COR-L47 (cell line): ENCODE measurements at regions not wholly inside any gene's neighbourhood (a gene's known extent, or its start where the extent isn't known, plus 50 kb on each side); places are given as distances from the start of the nearest gene placed in this dataset.

Source experiments
- DNase-seq: peaks from one replicate; lab custom pipeline; 2025; lab: John Stamatoyannopoulos, UW

DNA sequence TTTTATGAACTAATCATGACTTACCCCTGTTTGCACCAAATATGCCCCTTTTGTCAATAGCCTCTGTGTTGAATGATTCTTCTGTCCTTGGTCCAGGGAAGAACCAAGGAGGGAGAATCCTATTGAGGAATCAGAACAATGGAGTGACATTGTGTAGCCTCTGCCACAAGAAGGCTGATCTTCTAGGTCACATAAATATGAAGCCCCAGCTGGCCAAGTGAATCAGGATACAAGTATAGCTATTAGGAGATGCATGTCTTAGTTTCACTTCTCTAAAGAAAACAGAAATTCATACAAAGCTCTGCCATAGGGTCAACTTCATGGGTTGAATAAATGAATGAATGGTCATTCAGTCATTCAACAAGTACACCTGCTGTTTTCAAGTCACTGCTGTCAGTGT, 118.2 kb upstream of the BLID start:
- no peak for DNase-seq

DNA sequence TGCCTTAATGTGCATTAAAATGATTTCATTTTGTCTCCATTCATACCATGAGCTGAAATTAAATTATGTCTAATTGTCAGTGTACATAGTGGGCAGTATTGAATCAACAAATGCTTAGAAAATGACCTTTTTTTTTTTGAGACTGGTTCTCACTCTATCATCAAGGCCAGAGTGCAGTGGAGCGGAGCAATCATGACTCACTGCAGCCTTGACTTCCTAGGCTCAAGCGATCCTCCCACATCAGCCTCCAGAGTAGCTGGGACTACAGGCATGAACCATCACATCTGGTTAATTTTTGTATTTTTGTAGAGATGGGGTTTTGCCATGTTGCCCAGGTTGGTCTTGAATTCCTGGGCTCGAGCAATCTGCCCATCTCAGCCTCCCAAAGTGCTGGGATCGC, 117.0 kb upstream of the BLID start:
- DNase-seq, result no peak

DNA sequence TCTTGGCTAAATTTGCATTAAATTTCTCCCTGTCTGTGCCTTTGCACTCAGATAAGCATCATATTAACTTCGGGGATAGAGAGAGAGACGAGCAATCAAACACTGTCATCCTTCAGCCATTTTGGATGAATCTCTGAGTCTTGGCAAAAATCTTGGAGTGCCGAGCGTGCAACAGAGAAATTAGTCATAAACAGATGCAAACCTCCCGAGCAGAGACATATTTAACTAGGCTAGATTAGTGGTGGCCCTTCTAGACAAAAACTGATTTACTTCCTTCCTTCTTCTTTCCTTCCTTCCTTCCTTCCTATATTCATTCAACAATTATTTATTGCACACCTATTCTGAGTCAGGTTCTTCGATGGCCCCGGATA, 114.4 kb upstream of the BLID start:
- no peak for DNase-seq

DNA sequence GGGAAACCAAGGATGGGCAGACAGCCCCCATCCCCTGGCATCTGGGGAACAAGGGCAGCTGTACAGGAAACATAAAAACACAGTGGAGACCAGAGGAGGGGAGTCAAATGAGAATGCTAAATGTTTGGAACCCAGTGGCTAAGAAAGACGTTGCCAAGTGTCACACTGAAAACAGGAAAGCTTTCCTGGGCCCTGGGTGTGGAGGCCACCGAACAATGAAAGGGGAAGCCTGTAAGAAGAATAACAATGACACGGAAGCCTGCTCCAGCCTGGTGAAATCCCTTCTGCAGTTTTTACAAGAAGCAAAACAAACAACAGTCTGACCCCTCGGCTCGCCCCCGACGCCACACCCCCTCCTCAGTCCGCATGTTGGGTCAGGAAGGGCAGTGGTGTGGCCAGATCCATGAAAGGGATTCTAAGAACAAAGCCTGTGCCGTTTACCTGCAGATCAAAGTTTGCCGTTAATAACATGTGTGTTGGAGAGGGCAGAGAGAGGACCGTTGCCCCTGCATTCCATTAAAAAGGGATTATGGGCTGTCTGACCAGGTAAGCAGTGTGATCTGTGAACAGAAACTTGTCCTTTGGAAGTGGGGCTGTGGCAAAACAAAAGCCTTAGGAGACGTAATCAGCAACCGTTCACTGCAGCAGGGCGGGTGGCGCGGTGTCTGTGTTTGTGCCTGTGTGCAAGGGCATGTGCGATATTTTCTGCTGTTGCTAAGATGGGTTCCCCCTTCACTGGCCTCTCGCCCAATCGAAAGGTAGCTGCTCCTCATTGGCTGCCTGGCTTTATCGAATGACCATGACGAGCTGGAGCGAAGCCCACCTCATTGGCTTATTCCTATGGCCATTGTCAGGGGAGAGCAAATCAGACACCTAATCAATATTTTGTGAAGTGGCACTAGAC, 113.7 kb upstream of the BLID start:
- no peak for DNase-seq

DNA sequence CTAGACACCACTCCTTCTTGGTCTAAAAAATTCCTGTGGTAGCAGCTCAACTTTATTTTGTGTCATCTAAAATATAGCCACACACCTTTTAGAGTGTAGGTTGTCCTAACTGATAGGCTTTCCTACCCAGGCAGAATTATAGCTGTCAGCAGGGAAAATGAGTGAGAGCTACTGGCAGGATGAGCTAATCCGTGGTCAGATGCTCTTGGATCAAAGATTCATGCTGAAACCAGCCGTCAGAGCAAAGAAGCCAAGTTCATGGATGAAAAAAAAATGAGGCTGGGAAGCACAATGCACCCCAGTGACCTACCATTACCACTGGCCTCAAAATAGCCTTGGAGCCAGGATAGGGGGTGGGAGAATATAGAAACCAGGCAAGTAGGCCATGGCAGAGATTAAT, 113.1 kb upstream of the BLID start:
- DNase-seq, result no peak

DNA sequence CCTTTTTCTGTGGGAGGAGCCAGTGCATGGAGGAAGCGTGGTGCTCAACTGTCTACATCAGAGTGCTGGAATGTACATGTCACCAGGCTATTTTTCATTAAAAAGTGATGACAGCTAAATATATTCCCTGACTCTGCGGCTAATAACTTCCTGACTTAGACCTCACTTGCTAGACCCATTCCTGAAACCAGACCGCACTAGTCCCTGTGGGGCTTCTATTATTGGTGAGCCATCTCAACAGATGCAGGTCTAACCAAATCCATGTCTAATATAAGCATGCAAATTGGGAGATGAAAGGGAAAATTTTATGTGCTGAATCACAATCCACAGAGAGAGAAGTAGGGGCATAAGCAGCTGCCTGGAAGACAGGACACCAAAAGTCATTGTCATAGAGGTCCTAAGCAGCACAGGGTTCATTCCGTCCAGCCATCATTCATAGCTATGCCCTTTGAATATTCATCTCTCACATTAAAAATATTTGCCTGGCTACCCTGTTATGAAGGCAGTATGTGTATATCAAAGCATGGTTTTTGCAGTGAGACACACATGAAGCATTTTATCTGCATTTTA, 110.9 kb upstream of the BLID start:
- no peak for DNase-seq

DNA sequence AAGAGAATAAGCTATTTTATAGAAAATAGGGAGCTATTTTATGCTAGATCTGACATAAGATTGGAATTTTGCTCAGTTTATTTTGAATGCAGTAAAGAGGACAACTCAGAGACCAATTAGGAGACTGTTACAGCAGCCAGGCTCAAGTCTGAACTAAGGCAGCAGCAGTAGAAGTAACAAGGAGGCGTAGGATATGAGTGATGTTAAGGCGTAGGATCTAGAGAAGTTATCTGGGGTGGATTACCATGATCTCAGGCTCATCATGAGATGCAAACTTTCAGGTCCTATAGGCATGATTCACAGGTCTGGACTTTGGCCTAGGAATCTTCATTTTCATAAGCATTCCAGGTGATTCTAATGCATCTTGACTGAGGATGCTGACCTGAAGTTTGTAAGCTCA, 108.9 kb upstream of the BLID start:
- no peak for DNase-seq

DNA sequence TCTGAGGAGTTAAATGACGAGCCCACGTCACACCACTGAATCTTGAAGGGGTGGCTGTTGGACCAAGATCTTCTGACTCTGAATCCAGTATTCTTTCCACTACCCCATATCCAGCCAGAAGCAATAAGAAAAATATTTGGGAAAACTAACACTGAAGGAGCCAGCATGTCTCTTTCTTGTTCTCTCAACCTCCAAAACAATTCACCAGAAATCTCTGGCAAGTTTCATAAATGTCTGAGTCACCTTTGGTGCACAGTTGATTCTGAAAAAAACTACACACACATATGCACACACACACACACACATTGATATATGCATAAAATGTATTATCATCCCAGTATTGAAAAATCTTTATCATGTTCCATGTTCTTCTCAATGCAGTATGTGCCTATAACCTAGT, 104.3 kb upstream of the BLID start:
- no peak for DNase-seq

DNA sequence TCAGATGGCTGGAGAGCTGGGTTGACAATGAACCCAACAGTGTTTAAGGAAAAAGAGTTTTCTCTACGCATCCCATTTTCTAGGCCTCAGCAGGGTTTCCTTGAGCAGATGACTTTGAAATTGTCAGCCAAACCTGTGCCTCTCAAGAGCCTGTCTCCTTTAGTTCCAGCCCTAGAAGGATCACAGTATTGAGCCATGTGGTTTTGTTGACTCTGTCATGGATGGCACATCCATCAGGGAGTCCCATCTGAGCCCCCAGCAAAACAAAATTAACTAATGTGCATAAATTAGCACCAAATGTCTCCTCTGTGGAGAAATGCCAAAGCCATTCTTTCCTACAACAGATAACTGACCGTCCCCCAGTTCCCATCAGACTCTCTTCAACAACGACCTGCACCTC, 103.8 kb upstream of the BLID start:
- DNase-seq, result no peak

DNA sequence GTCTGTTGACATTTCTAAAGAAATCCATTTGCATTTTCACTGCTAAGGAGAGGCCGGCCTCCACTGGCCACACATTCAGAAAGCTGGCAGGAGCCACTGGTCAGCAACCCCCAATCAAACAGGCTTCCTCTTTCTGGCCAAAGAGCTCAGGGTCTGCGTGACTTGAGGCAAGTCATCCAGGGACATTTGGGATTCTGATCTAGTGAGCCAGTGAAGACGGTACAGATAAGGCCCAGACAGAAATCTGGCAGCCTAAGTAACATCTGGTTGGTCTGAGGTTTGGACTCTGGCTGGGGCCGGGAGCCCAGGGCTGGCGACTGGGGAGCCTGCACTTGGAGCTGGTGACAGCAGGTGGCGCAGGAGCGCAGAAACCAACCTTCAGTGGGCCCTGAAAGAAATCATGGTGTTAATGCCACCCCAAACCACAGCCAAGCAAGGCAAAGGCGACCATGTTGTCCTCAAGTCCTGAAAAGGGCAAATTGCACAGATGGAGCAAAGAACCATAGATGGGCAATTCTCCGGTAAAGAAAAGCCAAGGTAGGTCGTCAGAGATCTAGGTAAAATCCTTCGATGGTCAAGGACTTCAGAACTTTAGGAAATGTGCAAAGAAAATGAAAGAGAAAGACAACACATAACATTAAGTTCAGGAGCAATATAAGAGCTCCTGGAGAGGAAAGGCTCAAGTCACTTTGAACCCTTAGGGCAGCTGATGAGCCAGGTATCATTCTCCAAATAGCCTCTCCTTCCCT, 99.4 kb upstream of the BLID start:
- DNase-seq, result no peak

DNA sequence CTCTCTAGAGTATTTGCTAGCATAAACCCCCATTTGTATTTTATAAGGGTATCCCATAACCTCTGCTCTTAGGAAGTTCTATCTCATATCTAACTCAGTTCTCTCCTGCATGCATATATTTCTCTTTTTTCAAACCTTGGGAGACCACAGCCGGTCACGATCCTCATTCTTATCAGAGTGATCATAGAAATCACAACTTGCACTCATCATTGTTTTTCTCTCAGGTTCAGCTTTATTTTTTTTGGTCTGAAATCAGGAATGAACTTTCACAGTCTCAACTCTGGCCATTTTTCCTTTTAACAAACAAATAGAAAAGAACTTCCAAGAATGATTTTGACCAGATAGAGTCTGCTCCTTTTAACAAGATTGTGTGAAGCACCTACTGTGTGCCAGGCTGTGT, 98.6 kb upstream of the BLID start:
- no peak for DNase-seq

DNA sequence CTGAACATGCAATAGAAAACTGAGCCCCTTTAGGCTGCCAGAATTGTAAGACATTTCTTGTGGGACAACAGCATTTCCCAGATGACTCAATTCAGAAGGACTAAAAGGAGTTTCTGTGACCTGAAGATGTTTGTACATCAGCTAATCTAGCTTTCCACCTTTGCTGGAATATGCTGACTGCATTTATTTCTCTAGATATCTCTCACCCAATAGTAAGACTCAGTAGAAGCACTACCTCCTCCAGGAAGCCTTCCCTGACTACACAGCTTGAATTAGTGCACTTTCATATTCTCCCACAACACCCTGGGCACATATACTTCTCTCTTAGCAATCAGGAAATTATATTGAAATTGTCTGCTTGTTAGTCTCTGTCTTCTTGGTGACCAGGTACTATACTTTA, 98.1 kb upstream of the BLID start:
- DNase-seq, result no peak

DNA sequence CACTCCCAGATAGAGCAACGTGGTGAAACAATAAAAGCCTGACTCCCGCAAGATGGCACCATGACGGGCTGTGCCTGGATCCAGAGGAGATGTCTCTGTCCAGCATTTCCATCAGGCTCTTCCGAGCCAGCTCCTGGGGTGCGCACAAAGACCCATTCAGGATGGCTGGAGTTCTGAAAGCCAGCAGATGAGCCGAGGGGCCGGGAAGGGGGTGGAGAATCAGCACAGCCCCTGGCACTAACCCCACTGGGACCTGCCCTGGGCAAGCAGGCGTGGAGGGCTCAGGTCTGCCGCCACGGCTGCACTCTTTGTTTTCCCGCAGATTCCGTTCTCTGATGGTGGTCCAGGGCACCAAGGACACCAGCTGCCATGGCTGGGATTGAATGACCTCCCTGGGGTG, 97.2 kb upstream of the BLID start:
- DNase-seq, result no peak

DNA sequence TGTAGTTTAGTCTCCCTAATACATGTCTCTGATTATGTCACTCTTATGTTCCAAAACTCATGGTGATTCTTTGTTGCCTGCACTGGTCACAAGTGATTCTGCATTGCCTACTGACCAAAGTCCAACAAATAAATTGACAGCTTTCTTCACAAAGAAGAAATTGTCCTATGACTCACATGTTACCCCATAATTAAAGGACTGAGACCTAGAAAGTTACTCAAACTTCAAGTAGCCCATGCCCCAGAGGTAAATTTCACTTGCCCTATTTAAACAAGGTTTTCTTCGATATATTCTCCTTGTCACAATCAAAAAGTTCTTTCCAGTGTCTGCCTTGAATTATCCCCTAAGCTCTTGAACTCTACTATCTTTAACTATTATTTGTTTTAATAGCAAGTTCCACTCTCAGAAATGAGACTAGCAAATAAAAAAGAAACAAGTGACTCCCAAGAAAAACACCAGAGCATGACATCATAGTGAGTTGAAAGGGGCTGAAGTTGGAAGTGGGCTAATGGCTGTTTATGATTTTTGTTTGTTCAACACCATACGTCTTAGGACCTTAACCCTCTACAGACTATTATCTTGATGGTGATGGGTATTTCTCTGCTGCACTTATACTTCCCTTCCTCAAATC, 94.5 kb upstream of the BLID start:
- no peak for DNase-seq

DNA sequence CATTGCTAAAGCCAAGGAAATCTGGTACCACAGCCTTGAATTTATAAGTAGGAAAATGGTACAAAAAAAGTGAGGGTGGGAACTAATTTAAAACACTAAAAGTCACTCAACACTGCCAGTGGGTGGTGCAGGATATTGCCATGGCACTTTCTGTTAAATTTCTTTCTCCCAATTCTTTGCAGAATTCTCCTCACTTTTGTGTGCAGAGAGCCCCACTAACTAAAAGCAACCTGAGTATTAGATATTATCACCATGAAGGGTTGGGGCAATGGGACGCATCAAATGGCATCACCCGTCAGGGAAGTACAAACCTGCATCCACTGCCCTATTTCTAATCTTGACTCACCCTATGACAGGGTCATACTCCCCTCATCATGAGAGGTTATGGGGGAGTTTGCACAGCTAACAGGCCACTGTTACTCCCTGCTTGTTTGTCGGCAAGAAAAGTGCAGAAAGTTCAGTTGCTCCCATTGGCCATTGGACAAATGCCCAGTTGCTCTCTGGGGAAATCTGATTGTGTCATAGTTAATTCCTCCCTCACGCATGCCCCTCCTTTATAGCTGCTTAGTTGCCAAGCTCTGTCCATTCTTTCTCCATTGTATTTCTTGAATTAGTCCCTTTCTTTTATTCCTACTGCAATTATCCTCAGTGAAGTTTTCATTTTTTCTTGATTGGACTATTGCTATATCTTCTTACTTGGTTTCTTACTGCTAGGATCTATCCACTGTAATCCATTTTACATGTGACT, 93.8 kb upstream of the BLID start:
- no peak for DNase-seq

DNA sequence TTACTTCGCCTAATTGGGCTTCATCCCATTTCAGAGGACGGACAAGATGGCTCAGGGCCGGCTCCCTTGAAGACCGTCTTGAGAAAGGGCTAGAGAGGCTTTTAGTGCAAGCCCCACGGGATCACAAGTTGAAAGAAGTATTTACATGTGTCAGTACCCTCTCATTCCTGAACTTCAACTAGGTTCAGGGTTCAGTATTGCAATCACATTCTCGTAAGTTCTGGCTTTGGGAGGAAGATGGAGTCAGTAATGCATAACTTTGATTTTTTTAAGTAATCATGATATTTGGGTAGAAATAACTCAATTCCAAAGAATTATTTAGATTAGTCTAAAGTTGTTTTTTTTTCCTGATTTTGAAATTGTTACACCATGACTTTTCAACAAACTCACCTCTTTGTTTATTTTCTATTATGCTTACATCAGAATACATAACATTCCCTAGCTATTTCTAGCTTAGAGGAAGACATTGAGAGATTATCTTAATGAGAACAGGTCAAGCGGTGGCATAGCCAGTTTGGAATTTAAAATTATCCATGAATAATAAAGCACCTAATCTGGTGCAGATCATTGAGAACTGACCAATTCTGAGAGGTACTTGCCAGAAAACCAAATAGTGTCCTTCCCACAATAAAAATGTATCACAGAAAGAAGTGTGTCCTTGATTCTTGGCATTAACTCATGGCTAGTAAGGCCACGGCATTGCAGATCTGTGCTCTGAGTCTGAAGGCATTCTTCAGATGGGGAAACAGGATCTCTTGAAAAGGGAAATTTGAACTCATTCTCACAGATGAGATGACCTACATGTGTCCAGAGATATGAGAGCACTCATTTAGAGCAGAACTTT, 92.1 kb upstream of the BLID start:
- DNase-seq, result no peak

DNA sequence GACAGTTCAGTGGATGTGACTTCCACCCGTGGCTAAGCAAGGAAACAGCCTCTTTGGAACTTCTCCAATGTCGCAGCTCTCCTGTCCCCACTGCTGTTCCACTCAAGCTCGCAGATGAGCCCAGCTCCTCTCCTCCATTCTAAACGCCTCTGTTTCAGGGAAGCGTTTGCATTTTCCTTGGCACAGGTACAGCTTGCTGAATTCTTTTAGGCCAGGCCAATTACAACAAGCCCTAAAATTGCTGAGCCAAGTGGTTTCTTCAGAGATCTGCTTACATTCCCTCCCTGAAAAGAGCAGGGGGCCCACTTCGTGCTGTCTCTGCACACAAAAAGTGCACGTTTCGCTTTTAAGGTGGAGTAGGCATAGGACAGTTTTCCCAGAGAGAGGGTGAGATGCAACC, 91.5 kb upstream of the BLID start:
- no peak for DNase-seq

DNA sequence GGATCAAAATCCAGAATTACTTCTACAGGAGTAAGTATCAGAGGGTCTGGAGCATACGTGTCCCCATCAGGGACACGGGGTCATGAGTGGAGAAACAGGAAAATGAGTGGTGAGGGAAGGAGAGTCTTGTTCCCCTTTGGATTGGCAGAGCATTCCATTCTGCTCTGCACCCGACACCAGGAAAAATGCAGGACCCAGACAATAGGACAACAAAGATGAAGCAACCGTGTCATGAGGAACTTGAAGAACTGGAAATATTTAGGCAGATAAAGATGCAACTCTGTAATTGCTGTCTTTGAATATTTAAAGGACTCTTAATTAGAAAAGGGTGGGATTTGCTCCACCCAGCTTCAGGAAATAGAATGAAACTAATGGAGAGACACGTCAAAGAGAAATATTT, 89.0 kb upstream of the BLID start:
- DNase-seq, result no peak

DNA sequence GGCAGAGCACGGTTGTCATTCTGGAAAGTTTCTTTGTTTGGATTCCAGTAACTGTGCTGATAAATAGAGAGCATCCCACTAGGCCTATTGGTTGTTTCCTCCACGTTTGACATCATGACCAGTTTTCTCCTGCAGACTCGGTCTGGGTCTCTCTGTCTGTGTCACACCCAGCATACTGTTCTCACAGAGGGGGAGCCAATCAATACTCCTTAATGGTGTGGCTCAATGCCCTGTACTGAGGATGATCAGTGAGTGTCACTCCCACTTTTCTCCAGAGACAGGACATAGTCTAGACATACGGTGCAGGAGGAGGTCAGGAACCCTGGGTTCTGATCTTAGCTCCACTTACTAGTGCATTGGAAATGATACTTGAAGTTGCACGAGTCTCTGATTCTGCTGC, 88.2 kb upstream of the BLID start:
- DNase-seq, result no peak

DNA sequence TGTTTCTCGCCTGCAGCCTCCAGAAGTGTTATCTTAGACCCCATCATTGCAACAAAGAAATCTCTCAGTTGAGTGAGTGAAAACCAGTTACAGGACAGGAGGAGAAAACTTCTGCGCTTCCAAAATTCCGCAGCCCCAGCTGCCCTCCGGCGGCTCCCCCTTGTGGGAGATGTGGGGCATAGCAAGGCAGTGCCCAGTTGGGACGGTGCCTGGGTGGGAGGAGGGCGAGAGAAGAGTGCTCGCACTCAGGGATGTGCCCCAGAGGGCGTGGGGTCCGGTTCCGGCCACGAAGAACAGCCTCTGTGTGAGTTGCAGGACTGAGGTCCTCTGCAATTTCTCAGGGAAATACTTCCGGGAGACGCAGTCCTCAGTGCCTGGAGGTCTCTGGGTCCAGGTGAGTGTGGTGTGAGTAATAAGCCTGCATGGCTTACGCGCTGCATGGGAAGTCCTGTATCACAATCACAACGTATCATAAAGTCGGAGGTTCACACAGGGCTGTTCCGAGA, 87.0 kb upstream of the BLID start:
- DNase-seq, result no peak
